ENCODE measurements at regions not wholly inside any gene's neighbourhood (a gene's known extent, or its start where the extent isn't known, plus 50 kb on each side); places are given as distances from the start of the nearest gene placed in this dataset.
"Not testable (repeated sequence)": the region's sequence is repeated elsewhere in the genome, so short reads cannot be mapped to it uniquely, and the experiment has no call there.

DNA sequence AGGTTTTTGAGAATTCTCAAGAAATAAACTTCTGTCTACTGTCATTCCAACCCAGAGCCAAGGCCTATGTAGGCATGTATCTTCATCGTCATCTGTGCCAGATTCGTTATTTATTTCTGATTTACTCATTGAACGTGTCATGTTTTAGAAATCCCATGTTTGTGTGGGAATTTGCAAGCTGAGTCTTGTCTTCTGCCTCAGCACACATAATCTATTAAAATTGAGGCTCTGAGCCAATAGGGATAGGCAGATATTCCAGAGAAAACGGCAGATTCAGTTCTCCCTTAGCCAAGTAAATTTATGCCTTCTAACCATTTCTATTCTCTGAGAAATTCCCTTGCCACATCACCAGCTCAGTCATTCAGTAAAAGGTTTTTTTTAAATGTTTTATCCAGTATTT, 444.6 kb downstream of the REEP3 start:
- TF ChIP-seq, protein P1, sequence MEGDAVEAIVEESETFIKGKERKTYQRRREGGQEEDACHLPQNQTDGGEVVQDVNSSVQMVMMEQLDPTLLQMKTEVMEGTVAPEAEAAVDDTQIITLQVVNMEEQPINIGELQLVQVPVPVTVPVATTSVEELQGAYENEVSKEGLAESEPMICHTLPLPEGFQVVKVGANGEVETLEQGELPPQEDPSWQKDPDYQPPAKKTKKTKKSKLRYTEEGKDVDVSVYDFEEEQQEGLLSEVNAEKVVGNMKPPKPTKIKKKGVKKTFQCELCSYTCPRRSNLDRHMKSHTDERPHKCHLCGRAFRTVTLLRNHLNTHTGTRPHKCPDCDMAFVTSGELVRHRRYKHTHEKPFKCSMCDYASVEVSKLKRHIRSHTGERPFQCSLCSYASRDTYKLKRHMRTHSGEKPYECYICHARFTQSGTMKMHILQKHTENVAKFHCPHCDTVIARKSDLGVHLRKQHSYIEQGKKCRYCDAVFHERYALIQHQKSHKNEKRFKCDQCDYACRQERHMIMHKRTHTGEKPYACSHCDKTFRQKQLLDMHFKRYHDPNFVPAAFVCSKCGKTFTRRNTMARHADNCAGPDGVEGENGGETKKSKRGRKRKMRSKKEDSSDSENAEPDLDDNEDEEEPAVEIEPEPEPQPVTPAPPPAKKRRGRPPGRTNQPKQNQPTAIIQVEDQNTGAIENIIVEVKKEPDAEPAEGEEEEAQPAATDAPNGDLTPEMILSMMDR (conservative IDR thresholded peaks at IDR 0.05; ENCODE audit: low read depth, low read length), result no peak
- DNase-seq (ENCODE audit: low read depth), result no peak
- no peak overlapping the region for H3K4me3 ChIP-seq (ENCODE audit: low read depth, low read length)

DNA sequence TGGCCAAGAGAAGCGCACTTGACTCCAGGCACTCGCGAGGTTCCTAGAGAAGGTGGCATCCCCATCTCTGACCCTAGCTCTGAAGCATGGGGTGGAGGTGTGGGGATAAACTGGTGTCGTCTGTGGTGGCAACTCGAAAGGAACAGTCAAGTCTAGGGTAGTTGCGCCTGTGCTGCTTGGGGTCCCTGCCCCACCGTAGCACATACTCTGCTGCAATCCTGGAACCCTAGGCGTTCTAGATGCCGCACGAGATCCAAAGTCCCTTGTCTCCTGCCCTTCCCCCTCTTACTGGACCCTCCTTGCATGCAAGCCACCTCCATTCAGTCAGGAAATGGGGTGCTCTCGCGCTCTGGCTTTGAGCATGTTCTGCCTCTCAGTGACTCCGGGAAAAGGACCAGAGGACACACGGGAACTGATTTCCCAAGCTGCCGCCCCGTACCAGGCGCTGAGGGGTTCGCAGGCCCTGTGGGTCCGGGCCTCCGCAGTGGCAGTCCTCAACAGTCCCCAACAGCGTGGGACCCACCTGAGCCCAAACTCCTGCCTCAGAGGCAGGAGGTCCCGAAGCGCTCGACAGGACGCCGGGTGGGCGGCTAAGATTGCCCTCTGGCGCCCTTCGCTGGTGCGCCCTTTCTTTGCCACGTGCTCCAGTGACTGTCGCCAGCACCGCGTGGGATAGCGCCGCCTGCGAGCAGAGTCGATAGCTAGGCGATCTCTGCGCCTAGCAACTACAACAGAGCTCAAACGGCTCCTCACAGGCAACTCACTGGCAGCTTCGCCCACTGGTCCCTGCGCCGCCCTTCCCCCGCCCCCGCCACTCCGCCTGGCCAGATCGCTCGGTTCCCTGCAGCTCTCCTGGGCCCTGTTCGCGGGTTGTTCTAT, 452.0 kb downstream of the REEP3 start:
- DNase-seq (ENCODE audit: low read depth), result no peak
- no peak overlapping the region for H3K4me3 ChIP-seq (ENCODE audit: low read depth, low read length)
- TF ChIP-seq, protein P1 (conservative IDR thresholded peaks at IDR 0.05; ENCODE audit: low read depth, low read length), result no peak

DNA sequence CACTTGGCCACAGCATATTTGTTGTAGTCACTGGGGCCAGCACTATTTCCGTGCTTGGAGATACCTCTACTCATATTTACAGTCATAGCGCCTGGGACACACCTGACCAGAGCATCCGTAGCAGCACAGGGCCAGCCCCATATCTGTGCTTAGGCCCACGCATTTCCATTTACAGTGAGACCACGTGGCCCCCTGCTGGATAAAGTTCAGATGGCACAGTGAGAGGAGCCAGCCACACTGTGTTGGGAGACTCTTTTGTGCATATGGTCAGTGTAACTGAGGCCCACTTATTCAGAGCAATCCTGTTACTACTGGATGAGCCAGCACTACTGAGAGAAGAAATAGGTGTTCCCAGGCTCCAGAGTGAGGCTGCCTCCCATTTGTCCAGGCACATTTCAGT, 455.3 kb downstream of the REEP3 start:
- TF ChIP-seq, protein P1 (conservative IDR thresholded peaks at IDR 0.05; ENCODE audit: low read depth, low read length), result peak; percentile 66
- no peak for DNase-seq (ENCODE audit: low read depth)
- H3K4me3 ChIP-seq (ENCODE audit: low read depth, low read length), result no peak overlapping the region

DNA sequence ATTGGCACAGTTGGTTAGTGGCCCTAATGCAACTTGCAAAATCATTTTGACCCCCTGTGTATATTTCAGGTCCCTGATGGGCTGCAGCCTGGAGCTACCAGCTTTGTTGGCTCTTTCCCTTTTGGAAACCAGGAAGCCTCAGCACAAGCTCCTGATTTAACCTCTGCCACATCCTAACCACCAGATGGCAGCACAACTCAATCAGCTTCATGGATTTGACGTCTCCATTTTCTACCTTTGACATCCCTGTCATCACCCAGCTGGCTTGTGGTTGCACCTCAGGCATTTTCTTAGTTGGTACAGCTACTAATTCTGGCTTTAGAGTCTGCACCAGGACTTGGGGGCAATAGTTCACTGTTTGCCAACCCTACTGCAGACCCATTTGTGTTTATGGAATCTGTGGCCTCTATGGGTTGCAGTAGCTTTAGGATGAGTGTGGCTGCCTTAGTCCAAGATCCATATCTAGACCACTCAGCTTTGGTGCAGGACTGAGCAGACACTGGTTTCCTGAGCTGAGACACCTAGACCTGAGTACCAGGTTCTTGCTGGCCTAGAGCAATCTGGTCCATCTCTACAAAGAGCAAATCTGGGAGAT, 456.2 kb downstream of the REEP3 start:
- TF ChIP-seq, protein P1 (conservative IDR thresholded peaks at IDR 0.05; ENCODE audit: low read depth, low read length), result peak; percentile 80
- peak; percentile 4 for DNase-seq (ENCODE audit: low read depth)
- H3K4me3 ChIP-seq (ENCODE audit: low read depth, low read length), result no peak overlapping the region

DNA sequence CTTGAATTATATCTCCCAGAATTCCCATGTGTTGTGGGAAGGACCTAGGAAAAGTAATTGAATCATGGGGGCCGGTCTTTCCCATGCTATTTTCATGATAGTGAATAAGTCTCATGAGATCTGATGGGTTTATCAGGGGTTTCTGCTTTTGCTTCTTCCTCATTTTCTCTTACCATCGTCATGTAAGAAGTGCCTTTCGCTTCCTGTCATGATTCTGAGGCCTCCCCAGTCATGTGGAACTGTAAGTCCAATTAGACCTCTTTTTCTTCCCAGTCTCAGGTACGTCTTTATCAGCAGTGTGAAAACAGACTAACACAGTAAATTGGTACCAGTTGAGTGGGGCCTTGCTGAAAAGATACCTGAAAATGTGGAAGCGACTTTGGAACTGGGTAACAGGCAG, 459.7 kb downstream of the REEP3 start:
- H3K4me3 ChIP-seq (ENCODE audit: low read depth, low read length); DNase-seq (ENCODE audit: low read depth): not testable (repeated sequence)

DNA sequence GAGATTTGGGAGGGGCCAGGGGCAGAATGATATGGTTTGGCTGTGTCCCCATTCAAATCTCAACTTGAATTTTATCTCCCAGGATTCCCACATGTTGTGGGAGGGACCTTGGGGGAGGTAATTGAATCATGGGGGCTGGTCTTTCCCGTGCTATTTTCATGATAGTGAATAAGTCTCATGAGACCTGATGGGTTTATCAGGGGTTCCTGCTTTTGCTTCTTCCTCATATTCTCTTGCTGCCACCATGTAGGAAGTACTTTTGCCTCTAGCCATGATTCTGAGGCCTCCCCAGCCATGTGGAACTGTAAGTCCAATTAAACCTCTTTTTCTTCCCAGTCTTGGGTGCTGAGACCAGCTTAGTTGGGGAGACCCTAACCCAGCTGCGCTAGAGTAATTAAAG, 462.9 kb downstream of the REEP3 start:
- not testable (repeated sequence) for DNase-seq (ENCODE audit: low read depth); H3K4me3 ChIP-seq (ENCODE audit: low read depth, low read length)

DNA sequence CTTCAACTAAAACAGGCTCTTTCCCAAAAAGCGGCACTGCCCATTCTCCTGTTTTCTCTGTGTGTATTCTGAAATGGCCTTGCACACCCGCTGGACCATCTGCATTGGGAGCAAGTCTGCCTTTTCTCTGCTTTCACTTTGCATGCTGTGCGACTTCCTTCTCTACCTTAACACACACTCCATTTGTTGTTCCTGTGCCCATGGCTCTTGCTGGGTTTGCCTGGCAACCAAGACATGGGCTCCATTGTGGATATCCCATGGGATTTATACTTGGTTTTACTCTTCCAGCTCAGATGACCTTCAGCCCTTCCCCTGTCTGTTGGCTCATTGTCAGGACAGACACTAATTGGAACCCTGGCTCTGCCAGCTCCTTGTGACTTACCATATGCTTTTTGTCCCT, 465.3 kb downstream of the REEP3 start:
- TF ChIP-seq, protein P1 (conservative IDR thresholded peaks at IDR 0.05; ENCODE audit: low read depth, low read length), result no peak
- DNase-seq (ENCODE audit: low read depth), result no peak
- no peak overlapping the region for H3K4me3 ChIP-seq (ENCODE audit: low read depth, low read length)

DNA sequence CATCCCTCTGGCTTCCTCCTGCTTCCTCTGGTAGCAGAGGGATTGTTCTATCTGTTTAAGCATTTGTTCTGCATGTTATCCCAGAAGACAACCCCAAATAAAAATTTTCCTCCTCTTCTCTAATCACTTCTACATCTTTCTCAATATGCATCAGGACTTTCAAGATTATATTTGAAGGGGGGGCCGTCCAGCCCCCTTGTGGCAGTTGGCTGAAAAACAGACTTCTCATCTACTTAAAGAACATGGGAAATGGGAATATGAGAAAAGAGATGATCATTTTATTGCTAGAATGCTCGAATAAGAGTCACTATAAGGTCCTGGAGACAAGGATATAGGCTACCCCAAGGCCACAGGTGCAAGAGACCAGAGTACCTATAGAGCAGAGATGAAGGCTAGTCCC, 466.0 kb downstream of the REEP3 start:
- TF ChIP-seq, protein P1 (conservative IDR thresholded peaks at IDR 0.05; ENCODE audit: low read depth, low read length), result peak; percentile 27

More for the DNA sequence above, 466.0 kb downstream of the REEP3 start:
- H3K4me3 ChIP-seq (ENCODE audit: low read depth, low read length), result no peak overlapping the region
- no peak for DNase-seq (ENCODE audit: low read depth)

Data from epithelial cell of proximal tubule (primary cell).